OCI-M2 (cell line): ENCODE measurements at regions not wholly inside any gene's neighbourhood (a gene's known extent, or its start where the extent isn't known, plus 50 kb on each side); places are given as distances from the start of the nearest gene placed in this dataset.

Source experiments
- DNase-seq: peaks from one replicate; lab custom pipeline; 2025; ENCODE audit not compliant: unreplicated experiment; lab: John Stamatoyannopoulos, UW

GRCh38 chr18:28606686-28607085 lies 429.8 kb upstream of the CDH2 start:
- DNase-seq, result no peak

DNA sequence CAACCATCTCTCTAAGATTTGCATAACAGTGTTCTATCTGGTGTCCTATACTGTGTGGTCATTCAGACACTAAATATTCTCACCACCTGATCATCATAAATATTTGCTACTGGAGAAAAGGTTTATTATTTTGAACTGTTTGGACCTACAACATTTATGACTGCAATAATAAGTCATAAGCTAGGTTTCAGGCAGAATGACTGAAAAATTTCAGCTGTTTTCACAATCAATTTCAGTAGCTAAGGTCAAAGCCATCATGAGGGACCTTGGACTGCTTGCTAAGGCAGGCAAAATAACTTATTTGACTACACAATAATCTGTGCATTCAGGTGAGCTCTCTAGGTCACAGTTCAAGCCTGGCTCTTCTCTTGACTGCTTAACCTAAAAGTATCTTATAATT lies 425.5 kb upstream of the CDH2 start:
- no peak for DNase-seq

- DNase-seq, result no peak
These were observed 417.1 kb upstream of the CDH2 start for GRCh38 chr18:28594034-28594433.

DNA sequence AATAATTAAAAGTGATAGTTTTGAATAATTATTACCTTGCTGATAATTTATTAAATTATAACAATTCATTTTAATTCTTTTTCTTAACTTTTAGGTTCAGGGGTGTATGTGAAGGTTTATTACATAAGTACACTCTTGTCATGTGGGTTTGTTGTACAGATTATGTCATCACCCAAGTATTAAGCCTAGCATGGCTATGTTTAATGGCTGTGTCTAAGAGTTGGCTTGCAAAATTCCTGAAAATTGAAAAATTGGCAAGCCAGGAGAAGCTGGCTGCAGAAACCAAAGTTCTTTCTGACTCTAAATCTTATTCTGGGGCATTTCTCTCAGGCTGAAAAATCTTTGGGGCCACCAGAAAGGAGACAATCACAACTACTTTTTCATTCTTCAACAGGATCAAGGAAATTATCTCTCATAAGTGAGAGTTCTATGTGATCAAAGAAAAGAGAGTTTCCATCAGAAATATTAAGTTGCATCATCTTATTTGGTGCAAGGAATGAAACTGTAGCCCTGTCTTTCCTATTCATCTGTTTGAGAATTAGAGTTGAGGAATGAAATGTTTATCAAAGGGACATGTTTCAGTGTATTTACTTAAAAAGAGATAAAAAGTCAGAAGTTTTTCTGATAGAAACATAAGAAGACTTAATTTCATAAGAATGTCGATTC lies 412.1 kb upstream of the CDH2 start:
- no peak for DNase-seq

DNA sequence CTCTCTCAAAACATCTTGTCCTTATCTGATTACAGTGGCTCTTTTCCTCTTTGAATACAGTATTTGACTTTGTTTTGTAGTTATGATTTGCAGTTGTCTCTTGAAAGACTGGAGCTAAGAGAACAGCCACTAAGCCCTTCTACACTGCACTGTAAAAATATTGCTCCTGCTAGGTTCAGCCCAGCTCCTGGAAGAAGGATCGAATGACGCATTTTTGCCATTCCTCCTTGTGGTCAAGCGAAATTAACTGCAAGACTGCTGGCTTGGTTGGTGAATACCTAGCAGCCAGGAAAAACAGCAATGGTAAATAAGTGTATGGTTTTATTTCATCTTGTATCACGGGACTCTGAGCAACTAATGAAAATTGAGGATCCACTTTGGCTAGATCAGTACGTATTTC lies 407.8 kb upstream of the CDH2 start:
- no peak for DNase-seq

DNA sequence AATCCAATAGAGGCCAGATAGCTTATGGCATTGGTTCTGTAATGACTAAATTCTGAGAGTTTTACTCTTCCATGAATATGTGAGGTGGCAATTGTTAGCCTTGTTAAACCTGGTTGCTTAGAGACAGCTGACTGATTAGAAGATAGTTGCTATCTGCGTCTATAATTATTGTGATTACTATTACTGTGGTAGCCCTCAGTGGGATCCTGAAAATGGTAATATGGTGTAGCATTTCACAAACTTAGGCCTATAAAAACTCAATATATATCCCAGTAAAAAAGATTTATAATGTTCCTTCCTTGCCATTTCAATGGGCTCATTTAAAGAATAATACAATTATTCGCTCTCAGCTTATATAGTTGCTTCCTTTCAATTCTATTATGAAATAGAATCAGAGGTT lies 405.8 kb upstream of the CDH2 start:
- no peak for DNase-seq

DNA sequence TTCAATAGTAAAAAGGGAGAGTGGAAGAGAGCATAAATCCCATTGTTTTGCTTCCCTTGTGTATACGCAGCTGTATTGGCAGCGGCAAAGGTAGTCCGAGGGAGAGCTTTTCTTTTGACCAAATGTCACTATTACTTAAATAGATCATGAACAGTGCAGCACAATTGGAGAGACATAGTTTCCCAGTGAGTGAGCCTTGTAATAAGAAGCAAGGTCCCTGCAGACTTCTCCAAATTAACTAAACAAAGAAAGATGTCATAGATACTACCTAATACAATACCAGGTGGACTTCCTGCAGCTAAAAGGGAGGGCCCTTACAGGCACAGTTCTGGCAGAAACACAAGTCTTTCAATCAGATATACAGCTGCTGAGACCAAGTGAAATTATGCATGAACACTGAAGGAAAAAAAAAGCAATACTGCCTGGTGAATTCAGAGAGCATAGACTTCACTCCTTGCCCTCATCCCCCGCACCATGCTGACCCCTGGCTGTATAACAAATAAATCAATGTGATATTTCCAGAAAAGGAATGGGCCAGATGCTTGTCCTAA lies 404.7 kb upstream of the CDH2 start:
- no peak for DNase-seq

DNA sequence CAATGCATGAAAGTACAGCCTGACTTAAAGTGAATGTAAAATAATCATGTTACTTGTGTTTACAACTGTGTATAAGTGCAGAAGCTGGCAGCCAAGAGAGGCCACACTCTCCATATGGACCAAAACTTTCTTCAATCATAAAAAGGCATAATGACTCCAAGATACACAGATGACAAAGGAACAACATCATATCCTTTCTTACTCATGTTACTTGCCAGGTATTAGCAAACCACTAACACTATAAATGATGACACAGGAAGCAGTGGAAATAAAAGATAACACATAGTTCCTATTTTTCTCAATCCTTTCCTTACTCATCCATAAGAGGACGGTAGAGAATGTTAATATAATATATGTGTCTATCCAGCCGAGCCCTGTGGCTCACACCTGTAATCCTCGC lies 400.0 kb upstream of the CDH2 start:
- DNase-seq, result no peak

DNA sequence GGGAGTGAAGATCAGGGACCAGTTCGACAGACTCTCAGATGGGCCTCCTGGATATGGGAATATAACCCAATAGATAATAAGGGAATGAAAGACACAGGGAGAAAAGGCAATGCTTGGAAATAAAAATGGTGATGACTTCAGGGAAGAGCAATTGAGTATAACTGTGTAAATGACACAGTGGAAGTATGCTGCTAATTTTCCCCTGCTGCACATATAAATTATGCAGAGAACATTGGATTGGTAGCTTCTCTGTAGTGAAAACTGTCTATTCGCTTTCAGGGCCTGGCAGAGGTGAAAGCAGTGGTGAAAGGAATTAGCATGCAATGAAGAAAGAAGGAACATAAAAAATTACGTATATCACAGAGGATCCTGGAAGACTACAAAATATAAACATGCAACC lies 398.2 kb upstream of the CDH2 start:
- no peak for DNase-seq

- DNase-seq, result no peak
These were observed 397.2 kb upstream of the CDH2 start for GRCh38 chr18:28574175-28574574.

DNA sequence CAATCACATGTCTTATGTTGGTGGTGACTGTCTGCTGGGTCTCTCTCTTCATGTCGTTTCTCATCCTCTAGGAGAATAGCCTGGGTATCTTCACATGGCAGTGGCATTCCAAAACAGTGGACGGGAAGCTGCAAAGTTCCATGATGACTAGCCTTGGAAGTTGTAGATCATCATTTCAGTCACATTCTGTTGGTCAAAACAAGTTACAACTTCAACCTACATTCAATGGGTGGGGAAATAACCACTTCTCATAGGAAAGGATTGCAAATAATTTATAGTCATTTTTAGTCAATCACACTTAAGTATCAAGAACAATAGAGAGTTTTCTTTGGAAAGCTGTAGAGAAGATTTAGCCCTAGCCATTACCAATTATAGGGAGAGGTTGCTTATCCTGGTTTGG lies 395.0 kb upstream of the CDH2 start:
- DNase-seq, result no peak

- no peak for DNase-seq
These were observed 383.4 kb upstream of the CDH2 start for GRCh38 chr18:28560331-28560730.

DNA sequence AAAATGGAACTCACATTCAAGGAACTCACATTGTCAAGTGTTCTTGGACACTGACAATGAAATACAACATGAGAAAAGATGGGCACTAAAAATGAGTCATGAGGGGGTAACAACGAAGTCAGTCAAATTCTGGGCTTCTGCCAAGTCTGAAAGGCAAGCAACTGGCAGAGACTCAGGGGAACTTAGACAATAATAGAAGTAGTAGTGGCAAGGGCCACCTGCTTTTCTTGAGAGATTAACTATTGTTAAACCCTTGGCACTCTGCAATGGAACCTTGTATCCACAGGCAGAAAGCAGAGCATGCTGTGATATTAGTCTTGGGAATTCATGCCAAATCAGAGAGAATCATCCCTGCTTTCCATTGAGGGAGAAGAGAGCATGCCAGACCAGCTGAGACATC lies 382.6 kb upstream of the CDH2 start:
- DNase-seq, result no peak

GRCh38 chr18:28541934-28542333 lies 365.0 kb upstream of the CDH2 start:
- DNase-seq, result no peak

GRCh38 chr18:28541276-28541930 lies 364.5 kb upstream of the CDH2 start:
- DNase-seq, result no peak

DNA sequence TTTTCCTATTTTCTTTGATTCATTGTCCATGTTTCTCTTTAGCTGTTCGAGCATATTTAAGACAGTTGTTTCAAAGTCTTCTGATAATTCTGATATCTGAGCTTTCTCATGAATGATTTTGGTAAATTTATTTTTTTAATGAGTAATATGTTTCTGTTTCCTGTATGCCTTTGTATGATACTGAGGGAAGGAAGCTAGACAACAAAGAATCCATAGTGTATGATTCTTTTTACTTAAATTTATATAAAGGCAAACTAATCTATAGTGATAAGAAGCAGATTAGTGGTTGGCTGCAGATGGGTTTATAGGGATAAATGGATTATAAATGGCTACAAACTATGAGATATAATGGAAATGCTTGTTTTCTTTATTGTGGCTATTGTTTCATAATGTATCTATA lies 352.7 kb upstream of the CDH2 start:
- DNase-seq, result no peak

DNA sequence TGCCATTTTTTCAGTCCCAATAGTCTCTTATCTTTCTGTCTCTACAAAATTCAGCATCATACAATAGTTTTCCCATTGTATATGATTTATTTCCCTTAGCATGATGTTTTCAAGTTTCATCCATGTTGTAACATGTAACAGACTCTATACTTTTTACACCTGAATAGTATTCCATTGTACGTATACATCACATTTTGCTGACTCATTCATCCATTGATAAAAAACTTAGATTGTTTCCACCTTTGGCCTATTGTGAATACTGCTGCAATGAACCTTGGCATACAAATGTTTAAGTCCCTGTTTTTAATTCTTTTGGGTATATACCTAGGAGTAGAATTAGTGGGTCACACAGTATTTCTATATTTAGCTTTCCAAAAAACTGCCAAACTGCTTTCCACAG lies 349.3 kb upstream of the CDH2 start:
- no peak for DNase-seq

DNA sequence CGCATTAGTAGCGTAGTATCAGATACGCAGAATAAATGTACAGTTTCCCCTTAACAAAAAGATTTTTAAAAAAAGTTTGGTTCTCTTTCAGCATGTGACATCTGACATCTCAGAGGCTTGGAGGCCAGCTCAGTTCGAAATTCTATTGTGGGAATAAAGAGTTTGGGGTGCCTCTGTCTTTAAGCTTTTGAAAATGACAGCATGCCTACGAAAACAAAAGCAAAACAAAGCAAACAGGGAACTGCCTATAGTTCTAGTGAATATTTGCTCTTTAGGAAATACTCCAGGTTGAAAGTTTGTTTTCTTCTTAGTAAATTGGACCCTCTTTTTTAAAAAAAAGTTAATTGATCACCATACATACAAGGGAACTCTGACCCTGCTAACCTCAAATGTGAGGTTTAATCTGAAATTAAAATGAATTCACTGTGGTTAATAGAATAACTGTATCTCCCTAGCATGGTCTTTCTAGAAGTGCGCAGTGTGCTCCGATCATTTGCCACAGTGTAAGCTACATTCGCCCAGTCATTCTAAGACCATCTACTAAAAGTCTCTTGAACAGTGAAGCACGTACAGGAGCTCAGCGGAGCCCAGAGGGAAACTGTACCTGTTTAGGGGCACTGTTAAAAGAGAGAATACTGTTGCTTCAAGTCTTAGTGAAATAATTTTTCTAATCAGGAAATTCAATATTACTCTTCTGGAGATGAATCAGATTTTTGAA lies 347.0 kb upstream of the CDH2 start:
- DNase-seq, result no peak

GRCh38 chr18:28522236-28522635 lies 345.3 kb upstream of the CDH2 start:
- DNase-seq, result no peak

DNA sequence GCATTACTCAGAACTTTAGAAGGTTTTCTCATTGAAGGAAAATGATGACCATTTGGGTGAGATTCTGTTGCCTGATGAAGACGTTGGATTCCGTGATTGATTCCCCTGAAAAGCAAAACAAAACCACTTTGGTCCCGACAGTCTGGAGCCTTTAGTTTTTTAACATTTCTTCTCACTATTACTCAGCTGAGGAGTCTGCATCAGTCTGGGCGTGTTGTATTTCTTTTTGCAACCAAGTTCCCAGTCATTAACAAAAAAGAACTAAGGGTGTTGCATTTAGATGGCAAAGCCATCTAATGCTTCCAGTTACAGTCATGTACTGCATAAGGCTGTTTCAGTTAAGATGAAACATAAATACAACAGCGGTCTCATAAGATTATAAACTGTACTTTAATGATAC lies 343.1 kb upstream of the CDH2 start:
- DNase-seq, result no peak

- no peak for DNase-seq
These were observed 337.8 kb upstream of the CDH2 start for GRCh38 chr18:28514699-28515098.

DNA sequence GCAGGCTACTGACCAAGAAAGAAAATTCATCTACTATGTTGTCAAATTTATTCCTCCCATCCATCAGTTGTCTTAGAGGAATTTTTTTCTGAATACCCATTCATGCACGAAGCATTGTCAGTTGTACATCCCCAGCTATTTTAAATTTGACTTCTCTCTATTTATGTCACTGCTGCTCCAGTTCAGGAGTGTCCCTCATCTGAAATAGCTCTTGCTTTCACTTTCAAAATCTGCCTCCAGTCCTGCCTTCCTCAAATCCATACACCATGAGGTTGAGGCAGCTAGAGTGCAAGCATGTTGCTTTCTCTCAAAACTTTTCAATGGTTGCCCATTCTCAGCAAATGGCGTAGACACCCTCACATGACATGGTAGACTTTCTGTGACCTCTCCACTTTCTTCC lies 335.4 kb upstream of the CDH2 start:
- no peak for DNase-seq
